ENCODE measurements at regions not wholly inside any gene's neighbourhood (a gene's known extent, or its start where the extent isn't known, plus 50 kb on each side); places are given as distances from the start of the nearest gene placed in this dataset.

GRCh38 chr20:40055711-40056110, 633.3 kb downstream of the MAFB start:
- POLR2A ChIA-PET: no interaction called here
- no peak for TF ChIP-seq GRHL2 (CRISPR knock-in tag; IDR thresholded peaks at IDR 0.05; ENCODE audit: insufficient replicate concordance, severe bottlenecking)
- no peak for TF ChIP-seq MYBL2 (CRISPR knock-in tag; IDR thresholded peaks at IDR 0.05)
- TF ChIP-seq ZNF121 (CRISPR knock-in tag; IDR thresholded peaks at IDR 0.05): no peak
- TF ChIP-seq E2F1 (CRISPR knock-in tag; IDR thresholded peaks at IDR 0.05): no peak
- TF ChIP-seq JAZF1 (CRISPR knock-in tag; IDR thresholded peaks at IDR 0.05): no peak
- no peak for TF ChIP-seq HMGXB4 (CRISPR knock-in tag; IDR thresholded peaks at IDR 0.05)
- TF ChIP-seq CTCF (IDR thresholded peaks at IDR 0.05): no peak
- TF ChIP-seq STAT6 (CRISPR knock-in tag; conservative IDR thresholded peaks at IDR 0.05; ENCODE audit: low read depth): no peak
- TF ChIP-seq ZBTB43 (CRISPR knock-in tag; IDR thresholded peaks at IDR 0.05): no peak
- TF ChIP-seq IRF1 (CRISPR knock-in tag; IDR thresholded peaks at IDR 0.05): no peak
- TF ChIP-seq SP1 (CRISPR knock-in tag; conservative IDR thresholded peaks at IDR 0.05): no peak
- TF ChIP-seq TEAD4 (CRISPR knock-in tag; IDR thresholded peaks at IDR 0.05): no peak
- no peak for TF ChIP-seq ZNF532 (CRISPR knock-in tag; IDR thresholded peaks at IDR 0.05; ENCODE audit: borderline replicate concordance)

More at GRCh38 chr20:40055711-40056110, 633.3 kb downstream of the MAFB start:
- no peak for DNase-seq (ENCODE audit: low spot score)
- H3K27ac Mint-ChIP-seq: no peak overlapping the region
- H3K4me3 Mint-ChIP-seq: no peak overlapping the region
- peaks cover 17% of the 10 kb centered on the region for H3K9me3 Mint-ChIP-seq
- ATAC-seq: no peak
- H3K4me1 Mint-ChIP-seq: peaks cover 8% of the 10 kb centered on the region
- CTCF ChIA-PET: no interaction called here
- peaks cover 22% of the 10 kb centered on the region for H3K36me3 Mint-ChIP-seq
- no peaks in the 10 kb centered on the region for H3K27me3 Mint-ChIP-seq (ENCODE audit: low read depth)

Measured in WTC11 (cell line).